ENCODE measurements at regions not wholly inside any gene's neighbourhood (a gene's known extent, or its start where the extent isn't known, plus 50 kb on each side); places are given as distances from the start of the nearest gene placed in this dataset.

DNA sequence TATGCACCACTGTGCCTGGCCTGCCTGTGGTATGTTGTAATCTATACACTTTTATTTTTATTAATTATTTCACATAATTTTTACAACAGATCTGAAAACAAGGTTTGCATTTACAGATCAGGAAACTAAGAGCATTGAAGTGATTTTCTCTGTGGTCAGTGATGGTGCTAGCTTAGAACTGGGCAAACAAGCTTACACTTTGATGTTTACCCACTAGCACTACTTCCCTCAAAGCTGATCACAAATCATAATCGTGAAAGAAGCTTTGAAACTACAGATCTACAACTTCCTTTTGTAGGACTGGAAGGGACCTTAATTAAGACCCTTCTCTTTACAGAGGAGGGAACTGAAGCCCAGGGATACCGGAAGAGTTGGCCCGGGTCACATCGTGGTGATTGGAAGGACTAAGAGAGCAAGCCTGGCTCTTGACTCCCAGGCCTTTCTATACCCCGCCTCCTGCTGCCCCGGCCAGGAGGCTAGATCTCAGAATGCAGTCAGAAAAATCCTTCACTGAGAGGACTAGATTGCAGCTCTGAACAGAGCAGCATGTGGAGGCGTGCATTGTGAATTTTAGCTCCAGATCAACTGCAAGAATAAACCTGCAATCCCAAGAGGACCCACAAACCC is 93.7 kb upstream of the ZNF827 start:
- TF ChIP-seq, protein P1, sequence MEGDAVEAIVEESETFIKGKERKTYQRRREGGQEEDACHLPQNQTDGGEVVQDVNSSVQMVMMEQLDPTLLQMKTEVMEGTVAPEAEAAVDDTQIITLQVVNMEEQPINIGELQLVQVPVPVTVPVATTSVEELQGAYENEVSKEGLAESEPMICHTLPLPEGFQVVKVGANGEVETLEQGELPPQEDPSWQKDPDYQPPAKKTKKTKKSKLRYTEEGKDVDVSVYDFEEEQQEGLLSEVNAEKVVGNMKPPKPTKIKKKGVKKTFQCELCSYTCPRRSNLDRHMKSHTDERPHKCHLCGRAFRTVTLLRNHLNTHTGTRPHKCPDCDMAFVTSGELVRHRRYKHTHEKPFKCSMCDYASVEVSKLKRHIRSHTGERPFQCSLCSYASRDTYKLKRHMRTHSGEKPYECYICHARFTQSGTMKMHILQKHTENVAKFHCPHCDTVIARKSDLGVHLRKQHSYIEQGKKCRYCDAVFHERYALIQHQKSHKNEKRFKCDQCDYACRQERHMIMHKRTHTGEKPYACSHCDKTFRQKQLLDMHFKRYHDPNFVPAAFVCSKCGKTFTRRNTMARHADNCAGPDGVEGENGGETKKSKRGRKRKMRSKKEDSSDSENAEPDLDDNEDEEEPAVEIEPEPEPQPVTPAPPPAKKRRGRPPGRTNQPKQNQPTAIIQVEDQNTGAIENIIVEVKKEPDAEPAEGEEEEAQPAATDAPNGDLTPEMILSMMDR (IDR thresholded peaks at IDR 0.05 in 4 of 5, conservative IDR thresholded peaks at IDR 0.05 in 1 of 5), result no peak
- no peak for TF ChIP-seq POLR2A (IDR thresholded peaks at IDR 0.05)
- ATAC-seq (no peak), DNase-seq (no peak)
- in situ Hi-C loops (cut with MboI; ENCODE audit: low sequenced_read_pairs in 4 of 4) (no loop called here), intact Hi-C loops (cut with DNase I; ENCODE audit: low total_unique reads) (no loop called here)
- no peak overlapping the region for H3K4me3 ChIP-seq
- no peaks in the 10 kb centered on the region for H3K27me3 ChIP-seq
- H3K27ac ChIP-seq, result no peak overlapping the region
- no peaks in the 10 kb centered on the region for H3K36me3 ChIP-seq
- no peaks in the 10 kb centered on the region for H3K9me3 ChIP-seq
- H3K4me1 ChIP-seq, result no peaks in the 10 kb centered on the region

DNA sequence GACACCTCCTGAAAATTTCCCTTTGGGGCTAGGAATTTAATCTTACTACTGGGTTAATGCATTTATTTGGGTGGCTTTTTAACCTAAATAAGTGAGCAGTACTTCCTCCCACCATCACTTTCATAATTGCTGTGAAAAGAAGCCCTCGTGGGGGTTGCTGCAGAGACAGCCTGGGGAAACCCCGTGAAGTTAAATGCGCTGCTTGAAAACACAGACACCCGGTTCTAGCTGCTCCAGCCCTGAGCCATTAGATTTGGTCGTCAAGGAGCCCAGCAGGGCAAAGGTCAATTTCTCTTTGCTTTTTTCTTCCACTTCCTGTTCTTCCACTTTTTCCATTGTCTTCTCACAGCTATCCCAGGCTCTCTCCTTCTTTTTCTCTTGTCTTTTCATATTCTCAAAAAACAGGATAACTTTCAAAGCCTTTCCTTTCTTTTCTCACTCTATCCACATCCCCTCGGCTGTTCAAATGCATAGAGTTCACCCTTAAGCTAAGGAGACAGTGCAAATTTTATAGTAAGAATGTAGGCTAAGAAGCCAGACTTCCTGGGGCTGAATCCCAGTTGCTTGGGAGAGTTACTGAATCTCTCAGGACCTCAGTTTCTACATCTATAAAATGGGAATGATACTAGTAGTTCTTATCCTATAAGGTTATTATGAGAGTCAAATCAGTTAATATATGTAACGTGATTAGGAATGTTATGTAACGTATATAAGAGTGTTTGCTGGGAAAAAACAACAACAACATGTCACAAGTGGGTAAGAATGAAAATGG is 91.5 kb upstream of the ZNF827 start:
- no peaks in the 10 kb centered on the region for H3K36me3 ChIP-seq
- H3K27ac ChIP-seq, result no peak overlapping the region
- H3K27me3 ChIP-seq, result no peaks in the 10 kb centered on the region
- no peak for TF ChIP-seq POLR2A (IDR thresholded peaks at IDR 0.05)
- TF ChIP-seq, protein P1 (IDR thresholded peaks at IDR 0.05 in 4 of 5, conservative IDR thresholded peaks at IDR 0.05 in 1 of 5), result no peak
- no peak overlapping the region for H3K4me3 ChIP-seq
- no peaks in the 10 kb centered on the region for H3K4me1 ChIP-seq
- intact Hi-C loops (cut with DNase I; ENCODE audit: low total_unique reads), result no loop called here
- no peaks in the 10 kb centered on the region for H3K9me3 ChIP-seq
- in situ Hi-C loops (cut with MboI; ENCODE audit: low sequenced_read_pairs in 4 of 4), result no loop called here
- DNase-seq (no peak), ATAC-seq (no peak)

DNA sequence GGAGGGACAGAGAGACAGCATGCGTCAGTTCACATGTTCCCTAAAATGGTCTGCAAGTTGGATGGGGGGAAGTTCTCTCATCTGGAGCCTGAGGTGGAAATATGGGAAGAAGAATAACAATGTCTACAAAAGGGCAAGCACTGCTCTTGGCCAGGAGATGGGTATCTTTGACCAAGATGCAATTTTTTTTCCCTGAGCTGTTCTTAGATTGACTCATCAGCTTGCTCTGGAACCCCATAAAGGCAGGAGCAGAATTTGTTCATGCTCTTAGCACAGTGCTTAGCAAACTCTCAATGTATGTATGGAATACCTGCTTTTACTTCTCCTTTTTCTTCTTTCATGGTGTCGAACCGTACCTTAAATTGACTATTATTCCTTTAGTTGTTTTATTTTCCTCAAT is 90.5 kb upstream of the ZNF827 start:
- no peak for ATAC-seq
- no peak for DNase-seq
- H3K4me3 ChIP-seq, result no peak overlapping the region
- no peaks in the 10 kb centered on the region for H3K27me3 ChIP-seq
- no peaks in the 10 kb centered on the region for H3K36me3 ChIP-seq
- intact Hi-C loops (cut with DNase I; ENCODE audit: low total_unique reads), result no loop called here
- in situ Hi-C loops (cut with MboI; ENCODE audit: low sequenced_read_pairs in 4 of 4), result no loop called here
- TF ChIP-seq POLR2A (IDR thresholded peaks at IDR 0.05), result no peak
- TF ChIP-seq, protein P1 (IDR thresholded peaks at IDR 0.05 in 4 of 5, conservative IDR thresholded peaks at IDR 0.05 in 1 of 5), result no peak
- H3K4me1 ChIP-seq, result no peaks in the 10 kb centered on the region
- no peak overlapping the region for H3K27ac ChIP-seq
- no peaks in the 10 kb centered on the region for H3K9me3 ChIP-seq

DNA sequence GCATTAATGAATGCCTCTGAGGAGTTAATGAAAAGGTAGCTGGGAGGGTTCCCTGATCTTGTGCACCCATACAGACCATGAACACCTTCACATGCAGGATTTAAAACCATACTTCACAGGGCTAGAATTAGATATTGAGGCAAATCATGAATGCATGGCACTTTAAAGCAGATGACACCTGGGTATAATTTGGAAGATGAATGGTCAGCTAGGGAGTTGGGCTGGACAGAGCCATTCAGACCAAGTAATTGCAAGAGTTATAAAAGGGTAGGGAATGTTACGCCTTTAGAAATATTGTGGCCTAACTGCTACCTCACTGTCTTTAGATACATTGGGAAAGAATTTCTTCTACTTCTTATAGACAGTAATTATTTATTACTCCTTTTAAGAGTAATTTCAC is 89.1 kb upstream of the ZNF827 start:
- DNase-seq, result no peak
- Histone ChIP-seq H3K4me3 (no peak overlapping the region), H3K36me3 (no peaks in the 10 kb centered on the region), H3K9me3 (no peaks in the 10 kb centered on the region), H3K4me1 (no peaks in the 10 kb centered on the region), H3K27ac (no peak overlapping the region), H3K27me3 (no peaks in the 10 kb centered on the region)
- TF ChIP-seq POLR2A (IDR thresholded peaks at IDR 0.05), result no peak
- TF ChIP-seq, protein P1 (IDR thresholded peaks at IDR 0.05 in 4 of 5, conservative IDR thresholded peaks at IDR 0.05 in 1 of 5), result no peak
- intact Hi-C loops (cut with DNase I; ENCODE audit: low total_unique reads) (no loop called here), in situ Hi-C loops (cut with MboI; ENCODE audit: low sequenced_read_pairs in 4 of 4) (no loop called here)
- no peak for ATAC-seq
